DND-41 (cell line): ENCODE measurements at regions not wholly inside any gene's neighbourhood (a gene's known extent, or its start where the extent isn't known, plus 50 kb on each side); places are given as distances from the start of the nearest gene placed in this dataset.
"Not testable (repeated sequence)": the region's sequence is repeated elsewhere in the genome, so short reads cannot be mapped to it uniquely, and the experiment has no call there.

Experiments
- EZH2 ChIP-seq: IDR thresholded peaks from 3 replicates; pipeline ENCODE4 v1.6.1; 2012; ENCODE audit warnings: borderline replicate concordance, low read depth, mild to moderate bottlenecking, moderate library complexity, low read length, inconsistent platforms; ENCODE audit not compliant: severe bottlenecking
- TF ChIP-seq, protein P1 (sequence below): IDR thresholded peaks from 2 replicates; pipeline ENCODE4 v1.5.1; 2012; ENCODE audit warnings: borderline replicate concordance, low read length, moderate library complexity, mild to moderate bottlenecking; ENCODE audit not compliant: poor library complexity, severe bottlenecking; ENCODE audit errors: extremely low read depth

DNA sequence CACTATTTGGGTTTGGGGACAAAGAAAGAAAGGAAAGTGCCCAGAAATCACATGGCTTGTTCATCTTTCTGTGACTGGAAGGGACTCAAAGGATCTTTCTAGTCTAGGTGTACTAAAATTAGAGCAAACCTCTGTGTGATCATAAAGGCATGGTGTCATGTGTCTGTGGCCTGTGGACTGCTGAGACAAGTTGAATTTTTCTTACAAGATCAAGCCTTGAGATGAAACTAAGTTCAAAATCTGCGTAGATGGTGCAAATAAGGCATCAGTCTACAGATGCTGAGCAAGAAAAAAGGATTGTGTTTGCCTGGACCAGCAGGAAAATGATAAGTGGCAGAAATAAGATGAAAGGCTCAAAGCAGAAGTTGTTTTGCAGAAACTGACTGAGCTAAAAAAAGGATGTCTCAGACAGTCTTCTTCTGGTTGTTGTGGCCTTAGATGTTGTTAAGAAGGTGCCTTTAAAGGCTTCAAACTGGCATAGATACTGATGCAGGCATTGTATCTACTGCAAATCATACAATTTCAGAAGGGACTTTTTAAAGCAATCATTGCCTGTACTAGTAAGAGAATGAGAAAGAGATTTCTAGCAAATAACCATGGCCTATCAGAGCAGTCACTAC, 97.2 kb downstream of the KLRB1 start:
- TF ChIP-seq, protein P1, sequence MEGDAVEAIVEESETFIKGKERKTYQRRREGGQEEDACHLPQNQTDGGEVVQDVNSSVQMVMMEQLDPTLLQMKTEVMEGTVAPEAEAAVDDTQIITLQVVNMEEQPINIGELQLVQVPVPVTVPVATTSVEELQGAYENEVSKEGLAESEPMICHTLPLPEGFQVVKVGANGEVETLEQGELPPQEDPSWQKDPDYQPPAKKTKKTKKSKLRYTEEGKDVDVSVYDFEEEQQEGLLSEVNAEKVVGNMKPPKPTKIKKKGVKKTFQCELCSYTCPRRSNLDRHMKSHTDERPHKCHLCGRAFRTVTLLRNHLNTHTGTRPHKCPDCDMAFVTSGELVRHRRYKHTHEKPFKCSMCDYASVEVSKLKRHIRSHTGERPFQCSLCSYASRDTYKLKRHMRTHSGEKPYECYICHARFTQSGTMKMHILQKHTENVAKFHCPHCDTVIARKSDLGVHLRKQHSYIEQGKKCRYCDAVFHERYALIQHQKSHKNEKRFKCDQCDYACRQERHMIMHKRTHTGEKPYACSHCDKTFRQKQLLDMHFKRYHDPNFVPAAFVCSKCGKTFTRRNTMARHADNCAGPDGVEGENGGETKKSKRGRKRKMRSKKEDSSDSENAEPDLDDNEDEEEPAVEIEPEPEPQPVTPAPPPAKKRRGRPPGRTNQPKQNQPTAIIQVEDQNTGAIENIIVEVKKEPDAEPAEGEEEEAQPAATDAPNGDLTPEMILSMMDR = not testable (repeated sequence)
- not testable (repeated sequence) for TF ChIP-seq EZH2
